Mucosa of descending colon (tissue), 3 donors: ENCODE measurements at regions not wholly inside any gene's neighbourhood (a gene's known extent, or its start where the extent isn't known, plus 50 kb on each side); places are given as distances from the start of the nearest gene placed in this dataset.

ENCODE experiments used
- ATAC-seq: fragments of 200-7000 bp; cut with Tn5 transposase; one replicate; pipeline ENCODE4 v1.9.1; 2020; ENCODE audit warnings: mild to moderate bottlenecking, moderate library complexity
- DNase-seq, 3 donors: peaks; one replicate each; pipeline ENCODE4 v3.0.0-alpha.2; 2020
- H3K36me3 ChIP-seq: fragments of 200-600 bp; one replicate; pipeline ENCODE4 v1.8.0; 2021; ENCODE audit warnings: low read depth, mild to moderate bottlenecking
- H3K4me1 ChIP-seq: fragments of 200-600 bp; one replicate; pipeline ENCODE4 v1.8.0; 2021; ENCODE audit warnings: low read depth, mild to moderate bottlenecking
- H3K4me3 ChIP-seq: fragments of 200-600 bp; one replicate; pipeline ENCODE4 v1.8.0; 2021; ENCODE audit warnings: mild to moderate bottlenecking
- H3K9me3 ChIP-seq: fragments of 200-600 bp; one replicate; pipeline ENCODE4 v1.8.0; 2021; ENCODE audit warnings: mild to moderate bottlenecking
- intact Hi-C, 2 donors: fragments of 100-400 bp; cut with DNase I in 1 of 2; cut with micrococcal nuclease in 1 of 2; formaldehyde crosslinking; loops; one replicate each; pipeline versions ENCODE4 v1.11.0 to v1.11.1; 2022; cut with DNase I, micrococcal nuclease
- TF ChIP-seq, protein P1 (sequence below): fragments of 200-600 bp; IDR thresholded peaks from one replicate; pipeline ENCODE4 v1.8.0; 2022; ENCODE audit warnings: antibody characterized with exemption, mild to moderate bottlenecking
- donor health status: DM: no; HTN: no; CAD: no; lungs with moderate emphysema.
- donor health status: DM: no; HTN: no; CAD: no.
- donor health status: DM: no; HTN: yes; CAD: no.

- no peak overlapping the region for H3K4me3 ChIP-seq
Measured at GRCh38 chr10:118394301-118395200, 52.4 kb upstream of the FAM204A start.

DNA sequence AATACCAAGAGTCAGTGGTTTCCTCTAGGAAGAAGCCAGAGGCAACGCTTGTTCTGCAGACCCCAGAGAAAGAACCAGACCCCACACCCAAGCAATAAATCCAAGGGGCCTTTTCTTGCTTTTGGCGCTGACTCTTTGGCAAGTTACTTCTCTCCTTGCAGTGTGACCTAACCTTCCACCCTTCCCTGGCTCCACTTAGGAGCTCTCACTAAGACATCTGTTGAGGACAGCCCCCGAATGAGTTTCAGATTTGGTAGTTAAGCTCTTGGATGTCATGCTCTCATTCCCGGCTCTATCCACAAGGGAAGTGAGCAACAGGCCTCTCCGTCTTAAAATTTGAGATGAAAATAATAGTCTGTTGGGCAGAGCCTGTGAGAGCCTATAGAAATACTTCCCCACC is 50.6 kb upstream of the FAM204A start:
- TF ChIP-seq, protein P1, sequence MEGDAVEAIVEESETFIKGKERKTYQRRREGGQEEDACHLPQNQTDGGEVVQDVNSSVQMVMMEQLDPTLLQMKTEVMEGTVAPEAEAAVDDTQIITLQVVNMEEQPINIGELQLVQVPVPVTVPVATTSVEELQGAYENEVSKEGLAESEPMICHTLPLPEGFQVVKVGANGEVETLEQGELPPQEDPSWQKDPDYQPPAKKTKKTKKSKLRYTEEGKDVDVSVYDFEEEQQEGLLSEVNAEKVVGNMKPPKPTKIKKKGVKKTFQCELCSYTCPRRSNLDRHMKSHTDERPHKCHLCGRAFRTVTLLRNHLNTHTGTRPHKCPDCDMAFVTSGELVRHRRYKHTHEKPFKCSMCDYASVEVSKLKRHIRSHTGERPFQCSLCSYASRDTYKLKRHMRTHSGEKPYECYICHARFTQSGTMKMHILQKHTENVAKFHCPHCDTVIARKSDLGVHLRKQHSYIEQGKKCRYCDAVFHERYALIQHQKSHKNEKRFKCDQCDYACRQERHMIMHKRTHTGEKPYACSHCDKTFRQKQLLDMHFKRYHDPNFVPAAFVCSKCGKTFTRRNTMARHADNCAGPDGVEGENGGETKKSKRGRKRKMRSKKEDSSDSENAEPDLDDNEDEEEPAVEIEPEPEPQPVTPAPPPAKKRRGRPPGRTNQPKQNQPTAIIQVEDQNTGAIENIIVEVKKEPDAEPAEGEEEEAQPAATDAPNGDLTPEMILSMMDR, result no peak
- Histone ChIP-seq H3K4me1 (peaks cover 9% of the 10 kb centered on the region), H3K9me3 (peaks cover 3% of the 10 kb centered on the region), H3K36me3 (no peaks in the 10 kb centered on the region), H3K4me3 (no peak overlapping the region)
- intact Hi-C loops, result no loop called here
- DNase-seq, result no peak
- no peak for ATAC-seq

More at GRCh38 chr10:118394301-118395200, 52.4 kb upstream of the FAM204A start:
- intact Hi-C loops, result no loop called here
- Histone ChIP-seq H3K9me3 (no peaks in the 10 kb centered on the region), H3K4me1 (peaks cover 9% of the 10 kb centered on the region), H3K36me3 (no peaks in the 10 kb centered on the region)
- DNase-seq (no peak), ATAC-seq (peak; percentile 65)
- TF ChIP-seq, protein P1, result no peak
